Tibial nerve (tissue), 3 donors: ENCODE measurements at regions not wholly inside any gene's neighbourhood (a gene's known extent, or its start where the extent isn't known, plus 50 kb on each side); places are given as distances from the start of the nearest gene placed in this dataset.

Experiments used
- CTCF ChIP-seq, 5 experiments: fragments of 200-600 bp in 3 of 5; fragments of 450-650 bp in 2 of 5; sonication (generic) in 3 of 5; IDR thresholded peaks; one replicate each; pipeline ENCODE4 v1.5.1; 2016 to 2019; ENCODE audit warnings: antibody characterized with exemption in 5 of 5, mild to moderate bottlenecking in 3 of 5, moderate library complexity in 2 of 5
- POLR2A ChIP-seq, 2 donors: fragments of 450-650 bp; IDR thresholded peaks; one replicate each; pipeline ENCODE4 v1.6.1; 2017; ENCODE audit warnings: antibody characterized with exemption in 2 of 2, mild to moderate bottlenecking in 2 of 2, moderate library complexity in 2 of 2

GRCh38 chr16:18072161-18072560 is 264.4 kb downstream of the NPIPA8 start:
- TF ChIP-seq CTCF (IDR thresholded peaks at IDR 0.05) (no peak), POLR2A (IDR thresholded peaks at IDR 0.05) (no peak)
